Adipocyte (in vitro differentiated cells): ENCODE measurements at regions not wholly inside any gene's neighbourhood (a gene's known extent, or its start where the extent isn't known, plus 50 kb on each side); places are given as distances from the start of the nearest gene placed in this dataset.
A peak's percentile ranks its signal among the peaks of the same experiment; 100 is the strongest.
"Not testable (repeated sequence)": the region's sequence is repeated elsewhere in the genome, so short reads cannot be mapped to it uniquely, and the experiment has no call there.

Experiments
- DNase-seq: peaks from one replicate; pipeline ENCODE4 v3.0.0-alpha.2; 2015; ENCODE audit warnings: low read depth
- H3K27me3 ChIP-seq: replicated peaks from 2 replicates; pipeline ENCODE4 v1.7.0; 2013; ENCODE audit warnings: mild to moderate bottlenecking, low read length, moderate library complexity; ENCODE audit not compliant: control insufficient read depth, insufficient read depth
- H3K36me3 ChIP-seq: 2 replicates; pipeline ENCODE4 v1.7.0; 2013; ENCODE audit warnings: low read length, mild to moderate bottlenecking, moderate library complexity; ENCODE audit not compliant: control insufficient read depth, insufficient read depth, severe bottlenecking
- H3K4me1 ChIP-seq: 2 replicates; pipeline ENCODE4 v1.7.0; 2013; ENCODE audit warnings: mild to moderate bottlenecking, low read length, moderate library complexity; ENCODE audit not compliant: control insufficient read depth, insufficient read depth
- H3K4me3 ChIP-seq: 2 replicates; pipeline ENCODE4 v1.7.0; 2013; ENCODE audit warnings: mild to moderate bottlenecking, low read length, moderate library complexity
- H3K9ac ChIP-seq: 2 replicates; pipeline ENCODE4 v1.7.0; 2013; ENCODE audit warnings: mild to moderate bottlenecking, low read length, moderate library complexity
- H3K9me3 ChIP-seq: 2 replicates; pipeline ENCODE4 v1.7.0; 2013; ENCODE audit warnings: mild to moderate bottlenecking, low read length, moderate library complexity; ENCODE audit not compliant: control insufficient read depth

DNA sequence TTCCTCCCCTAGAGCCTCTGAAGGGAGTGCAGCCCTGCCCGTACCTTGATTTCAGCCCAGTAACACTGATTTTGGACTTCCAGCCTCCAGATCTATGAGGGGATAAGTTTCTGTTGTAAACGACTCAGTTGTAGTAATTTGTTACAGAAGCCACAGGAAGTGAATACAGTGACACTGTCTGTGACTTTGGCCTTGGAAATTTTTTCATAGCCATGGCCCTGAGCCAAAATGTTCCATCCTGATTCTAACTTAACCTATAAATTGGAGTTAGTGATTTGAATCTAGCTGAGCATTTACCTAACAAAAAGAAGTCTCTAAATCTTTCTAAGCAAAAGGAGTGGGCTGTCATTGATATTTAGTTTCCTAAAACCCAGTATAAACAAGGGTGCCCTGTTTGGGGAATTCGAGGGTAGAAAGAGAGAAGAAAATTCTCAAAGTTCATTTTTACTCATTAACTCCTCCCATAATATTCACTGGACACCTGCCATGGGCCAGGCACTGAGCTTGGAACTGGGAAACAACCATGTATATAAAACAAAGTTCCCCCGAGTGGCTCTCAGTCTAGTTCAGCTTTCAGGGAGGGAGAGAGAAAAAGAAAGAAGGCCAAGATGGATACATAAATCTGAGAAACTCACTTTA lies 162.3 kb downstream of the SKIDA1 start:
- DNase-seq, result no peak
- Histone ChIP-seq H3K9me3 (no peaks in the 10 kb centered on the region), H3K4me3 (no peak overlapping the region), H3K36me3 (no peaks in the 10 kb centered on the region), H3K4me1 (peaks cover 27% of the 10 kb centered on the region), H3K27me3 (no peaks in the 10 kb centered on the region), H3K9ac (no peak overlapping the region)

DNA sequence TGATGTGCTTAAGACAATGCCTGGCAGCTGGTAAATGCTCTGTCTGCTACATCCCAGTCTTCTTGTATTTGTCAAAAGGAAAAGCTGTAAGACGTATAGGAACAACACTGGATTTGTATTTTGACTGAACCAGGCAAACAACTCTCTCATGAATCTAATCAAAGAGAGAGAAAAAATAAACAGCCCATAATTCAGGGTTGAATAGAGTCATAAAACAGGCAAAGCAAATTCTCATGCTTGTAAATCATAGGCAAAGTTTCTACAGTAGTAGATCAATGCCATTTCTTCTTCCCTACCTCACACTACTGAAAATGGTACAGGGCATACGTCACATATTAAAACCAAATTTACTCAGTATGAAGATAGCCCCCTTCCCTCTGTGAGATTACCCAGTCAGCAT lies 166.3 kb downstream of the SKIDA1 start:
- no peaks in the 10 kb centered on the region for H3K9me3 ChIP-seq
- H3K9ac ChIP-seq, result no peak overlapping the region
- H3K27me3 ChIP-seq, result no peaks in the 10 kb centered on the region
- DNase-seq, result no peak
- no peak overlapping the region for H3K4me3 ChIP-seq
- H3K4me1 ChIP-seq, result peaks cover 15% of the 10 kb centered on the region
- no peaks in the 10 kb centered on the region for H3K36me3 ChIP-seq

DNA sequence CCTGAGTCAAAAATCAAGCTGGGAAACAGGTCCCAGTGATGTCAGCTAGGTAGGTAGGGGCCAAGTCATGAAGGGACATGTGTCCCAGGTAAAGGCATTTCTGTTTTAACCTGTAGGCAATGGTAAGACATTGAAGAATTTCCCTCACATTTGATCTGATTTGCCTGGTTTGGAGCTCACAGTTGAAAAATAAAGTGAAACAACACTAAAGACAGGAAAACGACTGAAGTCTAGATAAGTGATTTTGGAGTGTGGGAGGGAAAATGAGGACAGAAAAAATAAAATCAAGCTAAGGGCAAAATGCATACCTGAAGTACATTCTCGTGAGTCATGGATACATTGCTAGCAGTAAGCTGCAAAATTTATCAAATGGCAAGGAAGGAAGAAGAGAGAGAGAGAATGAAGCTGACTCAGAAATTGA lies 169.9 kb downstream of the SKIDA1 start:
- peak; percentile 45 for DNase-seq
- H3K4me1 ChIP-seq, result no peaks in the 10 kb centered on the region
- no peaks in the 10 kb centered on the region for H3K36me3 ChIP-seq

DNA sequence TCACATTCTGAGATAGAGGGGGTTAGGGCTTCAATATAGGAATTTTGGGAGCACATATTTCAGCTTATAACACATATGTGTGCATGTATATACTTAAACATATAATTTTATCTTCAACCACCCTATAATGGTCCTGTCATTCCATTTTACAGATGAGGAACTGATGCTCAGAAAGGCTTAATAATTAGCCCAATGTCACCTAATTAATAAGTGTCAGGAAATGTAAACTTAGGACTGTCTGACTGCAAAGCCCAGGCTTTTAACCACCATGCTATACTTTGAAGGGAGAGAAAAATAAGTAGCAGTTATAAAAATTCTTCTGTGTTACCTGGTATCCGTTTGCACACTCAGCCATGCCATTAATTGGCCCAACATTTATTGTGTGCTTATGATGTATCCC lies 172.6 kb downstream of the SKIDA1 start:
- H3K9me3 ChIP-seq, result no peaks in the 10 kb centered on the region
- no peaks in the 10 kb centered on the region for H3K27me3 ChIP-seq
- no peak overlapping the region for H3K9ac ChIP-seq
- no peak overlapping the region for H3K4me3 ChIP-seq
- H3K36me3 ChIP-seq, result no peaks in the 10 kb centered on the region
- H3K4me1 ChIP-seq, result peaks cover 11% of the 10 kb centered on the region
- DNase-seq, result no peak

More for the DNA sequence above, 169.9 kb downstream of the SKIDA1 start:
- no peaks in the 10 kb centered on the region for H3K27me3 ChIP-seq
- no peaks in the 10 kb centered on the region for H3K9me3 ChIP-seq
- H3K9ac ChIP-seq, result no peak overlapping the region
- H3K4me3 ChIP-seq, result no peak overlapping the region

DNA sequence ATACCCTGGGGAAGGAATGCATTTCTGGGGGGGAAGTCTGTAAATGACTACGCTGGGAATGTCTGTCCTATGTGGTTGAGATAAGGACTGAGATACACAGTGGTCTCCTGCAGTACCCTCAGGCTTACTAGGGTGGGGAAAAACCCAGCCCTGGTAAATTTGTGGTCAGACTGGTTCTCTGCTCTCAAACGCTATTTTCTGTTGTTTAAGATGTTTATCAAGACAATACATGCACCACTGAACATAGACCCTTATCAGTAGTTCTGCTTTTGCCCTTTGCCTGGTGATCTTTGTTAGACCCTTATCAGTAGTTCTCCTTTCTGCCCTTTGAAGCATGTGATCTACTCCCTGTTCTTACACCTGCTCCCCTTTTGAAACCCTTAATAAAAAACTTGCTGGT lies 173.9 kb downstream of the SKIDA1 start:
- H3K27me3 ChIP-seq, H3K4me3 ChIP-seq, H3K9ac ChIP-seq, DNase-seq, H3K36me3 ChIP-seq, H3K9me3 ChIP-seq: not testable (repeated sequence)
- H3K4me1 ChIP-seq, result peaks cover 11% of the 10 kb centered on the region

DNA sequence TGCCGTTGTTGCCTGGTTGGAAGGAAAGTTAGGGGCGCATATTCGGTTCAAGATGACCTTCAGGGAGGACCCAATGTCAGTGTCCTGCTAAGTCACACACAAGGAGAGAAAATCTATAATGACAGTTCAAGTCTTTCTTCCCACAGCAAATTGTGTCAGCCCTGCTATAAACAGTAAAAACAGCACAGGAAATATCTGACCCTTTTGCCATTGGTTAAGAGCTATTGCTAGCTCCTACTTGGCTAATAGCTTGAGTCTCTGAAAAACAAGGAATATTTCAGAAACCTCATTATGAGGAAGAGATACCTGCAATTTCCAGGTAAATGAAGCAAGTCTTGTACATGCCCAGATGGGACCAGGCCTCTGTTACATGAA lies 175.6 kb downstream of the SKIDA1 start:
- Histone ChIP-seq H3K36me3 (no peaks in the 10 kb centered on the region), H3K27me3 (no peaks in the 10 kb centered on the region), H3K4me1 (peaks cover 11% of the 10 kb centered on the region), H3K9ac (peak overlapping the region; percentile 33), H3K4me3 (peak overlapping the region; percentile 13), H3K9me3 (no peaks in the 10 kb centered on the region)
- DNase-seq, result peak; percentile 13

DNA sequence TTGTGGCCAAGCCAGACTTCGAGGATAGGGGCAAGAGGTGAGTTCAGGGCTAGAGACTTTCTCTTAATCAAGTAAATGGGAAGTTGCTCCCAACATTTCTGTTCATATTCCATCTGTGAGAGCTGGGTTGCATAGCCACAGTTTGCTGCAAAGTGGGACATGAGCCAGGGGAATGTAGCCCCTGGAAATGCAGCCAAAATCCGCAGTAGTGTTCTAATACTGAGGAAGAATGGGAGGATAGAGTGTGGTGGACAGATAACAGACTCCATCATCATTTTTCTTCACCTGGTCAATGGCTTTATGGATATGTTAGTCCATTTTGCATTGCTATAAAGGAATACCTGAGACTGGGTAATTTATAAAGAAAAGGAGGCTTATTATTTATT lies 177.7 kb downstream of the SKIDA1 start:
- H3K9me3 ChIP-seq, result no peaks in the 10 kb centered on the region
- H3K4me3 ChIP-seq, result no peak overlapping the region
- H3K9ac ChIP-seq, result no peak overlapping the region
- no peak for DNase-seq
- peaks cover 2% of the 10 kb centered on the region for H3K27me3 ChIP-seq
- no peaks in the 10 kb centered on the region for H3K36me3 ChIP-seq
- peaks cover 11% of the 10 kb centered on the region for H3K4me1 ChIP-seq

DNA sequence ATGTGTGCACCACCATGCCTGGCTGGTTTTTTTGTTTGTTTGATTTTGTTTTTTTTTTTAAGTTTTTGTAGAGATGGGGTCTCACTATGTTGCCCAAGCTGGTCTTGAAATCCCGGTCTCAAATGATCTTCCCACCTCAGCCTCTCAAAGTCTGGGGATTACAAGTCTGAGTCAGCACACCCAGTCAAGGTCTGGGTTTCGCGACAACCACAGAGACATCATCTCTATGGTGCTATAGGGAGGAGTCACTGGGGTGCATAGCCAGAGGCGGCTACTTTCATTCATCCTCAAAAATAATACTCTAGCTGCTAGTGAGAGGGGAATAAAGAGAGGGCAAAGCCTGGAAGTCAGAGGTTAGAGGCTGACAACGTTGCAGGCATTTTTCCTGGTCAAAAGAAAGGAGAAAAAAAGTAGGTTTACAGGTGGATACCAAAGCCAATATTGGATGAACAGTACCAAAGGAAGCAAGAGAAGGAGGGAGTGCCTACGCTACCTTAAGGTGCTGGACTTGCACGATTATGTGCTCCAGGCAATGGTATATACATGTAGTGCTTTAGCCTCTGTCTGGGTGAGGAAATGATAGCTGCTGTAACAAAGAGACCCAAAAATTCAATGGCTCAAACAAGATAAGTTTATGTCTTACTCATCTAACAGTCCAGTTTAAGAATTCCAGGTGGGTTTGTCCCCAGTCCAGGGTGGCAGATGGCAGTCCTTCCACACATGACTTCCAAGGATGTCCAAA lies 178.3 kb downstream of the SKIDA1 start:
- Histone ChIP-seq H3K4me3 (no peak overlapping the region), H3K9ac (no peak overlapping the region), H3K4me1 (peaks cover 11% of the 10 kb centered on the region), H3K27me3 (peaks cover 2% of the 10 kb centered on the region), H3K9me3 (no peaks in the 10 kb centered on the region), H3K36me3 (no peaks in the 10 kb centered on the region)
- DNase-seq, result no peak

DNA sequence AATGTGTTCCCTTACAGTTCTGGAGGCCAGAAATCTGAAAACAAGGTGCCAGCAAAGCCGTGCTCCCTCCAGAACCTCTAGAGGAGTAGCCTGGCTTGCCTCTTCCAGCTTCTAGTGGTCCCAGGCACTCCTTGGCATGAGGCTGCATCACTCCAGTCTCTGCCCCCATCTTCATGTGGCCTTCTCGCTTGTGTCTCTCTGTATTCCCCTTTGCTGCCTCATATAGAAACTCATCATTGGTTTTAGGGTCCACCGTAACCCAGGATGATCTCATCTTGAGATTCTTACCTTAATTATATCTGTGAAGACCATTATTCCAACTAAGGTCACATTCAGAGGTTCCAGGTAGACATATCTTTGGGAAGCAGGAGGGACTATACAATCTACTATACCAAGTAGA lies 182.4 kb downstream of the SKIDA1 start:
- peaks cover 6% of the 10 kb centered on the region for H3K4me1 ChIP-seq
- peaks cover 2% of the 10 kb centered on the region for H3K27me3 ChIP-seq
- H3K36me3 ChIP-seq, result no peaks in the 10 kb centered on the region
- DNase-seq, result no peak
- H3K9me3 ChIP-seq, result no peaks in the 10 kb centered on the region
- H3K4me3 ChIP-seq, result no peak overlapping the region
- H3K9ac ChIP-seq, result no peak overlapping the region

DNA sequence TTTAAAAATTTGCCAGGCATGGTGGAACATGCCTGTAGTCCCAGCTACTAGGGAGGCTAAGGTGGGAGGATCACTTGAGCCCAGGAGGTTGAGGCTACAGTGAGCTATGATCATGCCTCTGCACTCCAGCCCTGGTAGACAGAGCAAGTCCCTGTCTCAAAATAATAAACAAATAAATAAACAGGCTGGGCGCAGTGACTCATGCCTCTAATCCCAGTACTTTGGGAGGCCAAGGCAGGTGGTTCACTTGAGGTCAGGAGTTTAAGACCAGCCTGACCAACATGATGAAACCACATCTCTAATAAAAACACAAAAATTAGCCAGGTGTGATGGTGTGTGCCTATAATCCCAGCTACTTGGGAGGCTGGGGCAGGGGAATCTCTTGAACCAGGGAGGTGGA lies 183.0 kb downstream of the SKIDA1 start:
- H3K4me3 ChIP-seq, result not testable (repeated sequence)

DNA sequence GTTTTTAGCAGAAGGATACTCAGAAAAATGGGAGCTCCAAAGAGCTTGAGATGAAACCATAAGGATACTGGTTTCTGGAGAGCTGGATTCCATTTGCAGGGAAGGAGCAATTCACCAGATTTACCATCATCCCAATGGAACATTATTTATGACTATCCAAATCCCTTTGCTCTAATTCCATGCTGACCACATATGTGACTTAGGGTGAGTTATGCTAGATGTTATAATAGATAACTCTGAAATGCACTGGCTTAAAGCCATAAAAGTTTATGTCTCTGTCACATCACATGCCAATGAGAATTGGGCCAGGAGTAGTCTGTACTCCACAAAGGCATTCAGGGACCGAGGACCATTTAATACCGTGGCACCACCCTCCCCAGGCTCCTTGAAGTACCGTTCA lies 185.2 kb downstream of the SKIDA1 start:
- H3K36me3 ChIP-seq, result no peaks in the 10 kb centered on the region
- no peaks in the 10 kb centered on the region for H3K9me3 ChIP-seq
- peaks cover 22% of the 10 kb centered on the region for H3K4me1 ChIP-seq
- DNase-seq, result no peak
- peaks cover 2% of the 10 kb centered on the region for H3K27me3 ChIP-seq
- no peak overlapping the region for H3K9ac ChIP-seq
- no peak overlapping the region for H3K4me3 ChIP-seq

More for the DNA sequence above, 183.0 kb downstream of the SKIDA1 start:
- H3K9me3 ChIP-seq, H3K27me3 ChIP-seq, H3K4me1 ChIP-seq, DNase-seq, H3K9ac ChIP-seq, H3K36me3 ChIP-seq: not testable (repeated sequence)
